ENCODE measurements at regions not wholly inside any gene's neighbourhood (a gene's known extent, or its start where the extent isn't known, plus 50 kb on each side); places are given as distances from the start of the nearest gene placed in this dataset.

DNA sequence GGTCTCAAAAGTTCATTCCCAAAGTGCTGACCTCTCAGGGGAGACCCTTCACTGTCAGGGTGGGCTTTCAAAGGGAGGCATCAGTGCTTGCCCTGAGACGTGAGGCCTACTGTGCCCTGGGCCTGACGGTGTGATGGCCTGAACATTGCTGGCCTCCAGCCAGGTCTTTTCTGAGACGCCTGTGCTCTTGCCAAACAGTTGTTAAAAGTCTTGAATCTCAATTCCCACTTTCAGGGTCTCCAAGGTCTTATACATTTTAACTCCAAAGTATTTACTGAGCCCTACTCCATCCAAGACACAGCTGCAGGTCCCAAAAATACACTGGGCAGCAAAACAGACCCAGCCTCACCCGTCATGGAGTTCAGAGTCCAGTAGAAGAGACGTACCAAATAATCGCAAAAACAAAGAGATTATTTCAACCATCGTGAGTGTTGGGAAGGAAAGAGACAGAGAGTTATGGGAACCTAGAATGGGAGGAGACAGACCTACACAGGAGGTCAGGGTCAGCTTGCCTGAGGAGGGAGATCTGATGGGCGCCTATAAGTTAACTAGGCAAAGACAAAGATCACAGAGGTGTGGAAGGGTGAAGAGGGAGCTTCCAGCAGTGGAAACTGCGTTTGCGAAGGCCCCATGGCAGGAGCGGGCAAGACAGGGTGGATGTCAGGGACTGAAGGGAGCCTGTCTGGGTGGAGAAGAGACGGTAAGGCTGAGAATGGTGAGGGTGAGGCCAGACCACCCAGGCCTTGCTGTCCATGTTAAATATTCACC, 446.3 kb downstream of the PREX1 start:
- no peaks in the 10 kb centered on the region for H3K27me3 ChIP-seq (ENCODE audit: insufficient read depth, low read length)
- no peak overlapping the region for H3K27ac ChIP-seq (ENCODE audit: low read depth, low read length)
- no peaks in the 10 kb centered on the region for H3K36me3 ChIP-seq (ENCODE audit: insufficient read depth, low read length)
- H4K20me1 ChIP-seq (ENCODE audit: insufficient read depth, low read length): no peaks in the 10 kb centered on the region
- H3K4me2 ChIP-seq (ENCODE audit: insufficient read depth, low read length): no peak overlapping the region
- no peak overlapping the region for H3K4me3 ChIP-seq (ENCODE audit: insufficient read depth, low read length)
- DNase-seq (ENCODE audit: insufficient read length, low spot score, missing footprints): no peak
- H3K9me3 ChIP-seq (ENCODE audit: low read depth, low read length): no peaks in the 10 kb centered on the region
- no peak overlapping the region for H2AFZ ChIP-seq (ENCODE audit: low read length)
- TF ChIP-seq, protein P1, sequence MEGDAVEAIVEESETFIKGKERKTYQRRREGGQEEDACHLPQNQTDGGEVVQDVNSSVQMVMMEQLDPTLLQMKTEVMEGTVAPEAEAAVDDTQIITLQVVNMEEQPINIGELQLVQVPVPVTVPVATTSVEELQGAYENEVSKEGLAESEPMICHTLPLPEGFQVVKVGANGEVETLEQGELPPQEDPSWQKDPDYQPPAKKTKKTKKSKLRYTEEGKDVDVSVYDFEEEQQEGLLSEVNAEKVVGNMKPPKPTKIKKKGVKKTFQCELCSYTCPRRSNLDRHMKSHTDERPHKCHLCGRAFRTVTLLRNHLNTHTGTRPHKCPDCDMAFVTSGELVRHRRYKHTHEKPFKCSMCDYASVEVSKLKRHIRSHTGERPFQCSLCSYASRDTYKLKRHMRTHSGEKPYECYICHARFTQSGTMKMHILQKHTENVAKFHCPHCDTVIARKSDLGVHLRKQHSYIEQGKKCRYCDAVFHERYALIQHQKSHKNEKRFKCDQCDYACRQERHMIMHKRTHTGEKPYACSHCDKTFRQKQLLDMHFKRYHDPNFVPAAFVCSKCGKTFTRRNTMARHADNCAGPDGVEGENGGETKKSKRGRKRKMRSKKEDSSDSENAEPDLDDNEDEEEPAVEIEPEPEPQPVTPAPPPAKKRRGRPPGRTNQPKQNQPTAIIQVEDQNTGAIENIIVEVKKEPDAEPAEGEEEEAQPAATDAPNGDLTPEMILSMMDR (IDR thresholded peaks at IDR 0.05; ENCODE audit: extremely low read depth, low read depth, low read length): no peak
- no peaks in the 10 kb centered on the region for H3K79me2 ChIP-seq (ENCODE audit: insufficient read depth, low read length)
- H3K4me1 ChIP-seq (ENCODE audit: insufficient read depth, low read length): no peaks in the 10 kb centered on the region

DNA sequence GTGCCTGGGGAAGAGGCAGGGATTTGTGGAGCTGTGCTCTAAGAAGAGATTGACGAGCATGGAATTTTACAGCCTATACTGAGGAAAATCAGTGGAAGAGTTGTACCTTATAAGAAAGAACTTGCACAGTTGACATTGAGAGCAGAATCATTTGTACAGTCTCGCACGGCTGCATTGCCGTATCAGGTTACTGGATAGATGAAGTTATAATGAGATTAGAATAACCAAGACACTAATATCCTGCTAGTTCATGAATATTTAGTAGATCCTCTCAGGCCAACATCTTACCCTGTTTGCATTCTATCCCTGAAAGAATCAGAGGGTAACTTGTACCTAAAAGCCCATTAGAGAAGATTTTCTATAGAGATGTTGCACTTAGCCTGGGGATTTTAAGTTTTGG, 447.1 kb downstream of the PREX1 start:
- H3K36me3 ChIP-seq (ENCODE audit: insufficient read depth, low read length): no peaks in the 10 kb centered on the region
- no peaks in the 10 kb centered on the region for H3K4me1 ChIP-seq (ENCODE audit: insufficient read depth, low read length)
- no peaks in the 10 kb centered on the region for H4K20me1 ChIP-seq (ENCODE audit: insufficient read depth, low read length)
- H3K4me2 ChIP-seq (ENCODE audit: insufficient read depth, low read length): no peak overlapping the region
- peaks cover 2% of the 10 kb centered on the region for H3K27me3 ChIP-seq (ENCODE audit: insufficient read depth, low read length)
- H3K4me3 ChIP-seq (ENCODE audit: insufficient read depth, low read length): no peak overlapping the region
- no peak overlapping the region for H2AFZ ChIP-seq (ENCODE audit: low read length)
- no peaks in the 10 kb centered on the region for H3K79me2 ChIP-seq (ENCODE audit: insufficient read depth, low read length)
- no peaks in the 10 kb centered on the region for H3K9me3 ChIP-seq (ENCODE audit: low read depth, low read length)
- DNase-seq (ENCODE audit: insufficient read length, low spot score, missing footprints): no peak
- no peak overlapping the region for H3K27ac ChIP-seq (ENCODE audit: low read depth, low read length)
- TF ChIP-seq, protein P1 (IDR thresholded peaks at IDR 0.05; ENCODE audit: extremely low read depth, low read depth, low read length): no peak

DNA sequence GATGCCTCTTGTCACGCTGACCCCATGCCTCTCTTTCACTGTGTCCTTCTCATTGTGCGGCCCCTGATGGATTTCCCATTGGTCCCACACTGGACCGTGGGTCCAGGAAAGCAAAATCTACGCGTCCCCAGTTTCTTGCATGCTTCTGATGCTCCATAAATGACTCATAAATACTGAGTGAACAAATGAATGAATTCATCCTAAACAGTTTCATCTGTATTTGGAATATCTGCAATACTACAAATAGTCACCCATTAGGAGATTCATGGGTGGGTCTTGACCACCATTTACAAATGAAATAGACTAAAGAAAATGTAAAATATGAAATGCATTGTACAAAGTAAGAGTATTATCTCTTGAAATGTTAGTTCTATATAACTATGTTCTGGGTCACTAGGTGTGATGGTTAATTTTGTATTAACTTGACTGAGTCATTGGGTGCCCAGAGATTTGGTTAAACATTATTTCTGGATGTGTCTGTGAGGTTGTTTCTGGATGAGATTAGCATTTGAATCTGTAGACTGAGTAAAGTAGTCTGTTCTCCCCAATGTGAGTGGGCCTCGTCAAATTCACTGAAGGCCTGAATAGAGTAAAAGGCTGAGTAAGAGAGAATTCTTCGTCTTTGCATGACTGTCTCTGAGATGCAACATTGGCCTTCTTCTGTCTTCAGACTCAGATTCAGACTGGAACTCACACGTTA, 448.7 kb downstream of the PREX1 start:
- no peaks in the 10 kb centered on the region for H3K36me3 ChIP-seq (ENCODE audit: insufficient read depth, low read length)
- H3K79me2 ChIP-seq (ENCODE audit: insufficient read depth, low read length): no peaks in the 10 kb centered on the region
- no peak overlapping the region for H3K27ac ChIP-seq (ENCODE audit: low read depth, low read length)
- no peaks in the 10 kb centered on the region for H3K4me1 ChIP-seq (ENCODE audit: insufficient read depth, low read length)
- no peaks in the 10 kb centered on the region for H3K9me3 ChIP-seq (ENCODE audit: low read depth, low read length)
- TF ChIP-seq, protein P1 (IDR thresholded peaks at IDR 0.05; ENCODE audit: extremely low read depth, low read depth, low read length): no peak
- peaks cover 3% of the 10 kb centered on the region for H3K27me3 ChIP-seq (ENCODE audit: insufficient read depth, low read length)
- H3K4me2 ChIP-seq (ENCODE audit: insufficient read depth, low read length): no peak overlapping the region
- no peaks in the 10 kb centered on the region for H4K20me1 ChIP-seq (ENCODE audit: insufficient read depth, low read length)
- H2AFZ ChIP-seq (ENCODE audit: low read length): no peak overlapping the region
- DNase-seq (ENCODE audit: insufficient read length, low spot score, missing footprints): no peak
- H3K4me3 ChIP-seq (ENCODE audit: insufficient read depth, low read length): no peak overlapping the region

DNA sequence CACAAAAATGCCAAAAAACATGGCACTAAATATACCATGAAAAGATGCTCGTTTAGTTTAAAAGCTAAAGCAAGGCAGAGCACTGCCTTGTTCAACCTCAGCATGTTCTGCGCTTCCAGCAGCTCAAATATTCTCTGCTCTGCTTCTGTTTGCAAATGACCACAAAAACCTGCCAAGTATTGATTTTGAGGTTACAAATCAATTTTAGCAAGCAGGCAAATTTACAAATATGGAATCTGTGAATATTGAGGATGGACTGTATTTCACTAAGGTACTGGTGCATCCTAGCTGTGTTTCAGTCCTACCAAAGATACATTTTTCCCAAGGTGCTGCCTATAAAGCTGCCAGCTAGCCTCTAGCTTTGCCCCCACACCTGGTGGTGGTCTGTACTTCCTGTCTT, 449.9 kb downstream of the PREX1 start:
- DNase-seq (ENCODE audit: insufficient read length, low spot score, missing footprints): no peak
- no peaks in the 10 kb centered on the region for H3K4me1 ChIP-seq (ENCODE audit: insufficient read depth, low read length)
- H2AFZ ChIP-seq (ENCODE audit: low read length): no peak overlapping the region
- no peak overlapping the region for H3K4me2 ChIP-seq (ENCODE audit: insufficient read depth, low read length)
- no peaks in the 10 kb centered on the region for H4K20me1 ChIP-seq (ENCODE audit: insufficient read depth, low read length)
- H3K9me3 ChIP-seq (ENCODE audit: low read depth, low read length): no peaks in the 10 kb centered on the region
- no peaks in the 10 kb centered on the region for H3K36me3 ChIP-seq (ENCODE audit: insufficient read depth, low read length)
- no peak overlapping the region for H3K27ac ChIP-seq (ENCODE audit: low read depth, low read length)
- H3K4me3 ChIP-seq (ENCODE audit: insufficient read depth, low read length): no peak overlapping the region
- no peaks in the 10 kb centered on the region for H3K79me2 ChIP-seq (ENCODE audit: insufficient read depth, low read length)
- TF ChIP-seq, protein P1 (IDR thresholded peaks at IDR 0.05; ENCODE audit: extremely low read depth, low read depth, low read length): no peak
- peaks cover 3% of the 10 kb centered on the region for H3K27me3 ChIP-seq (ENCODE audit: insufficient read depth, low read length)

All from osteoblast (primary cell).